GM20000 (cell line): ENCODE measurements at regions not wholly inside any gene's neighbourhood (a gene's known extent, or its start where the extent isn't known, plus 50 kb on each side); places are given as distances from the start of the nearest gene placed in this dataset.

Experiments
- DNase-seq: peaks from one replicate; pipeline ENCODE4 v3.0.0; 2012; ENCODE audit warnings: low spot score
- TF ChIP-seq, protein P1 (sequence below): IDR thresholded peaks from 2 replicates; pipeline ENCODE4 v1.5.1; 2012; ENCODE audit warnings: mild to moderate bottlenecking, control low read depth; ENCODE audit errors: extremely low read depth, missing control alignments

- DNase-seq: no peak
- TF ChIP-seq, protein P1, sequence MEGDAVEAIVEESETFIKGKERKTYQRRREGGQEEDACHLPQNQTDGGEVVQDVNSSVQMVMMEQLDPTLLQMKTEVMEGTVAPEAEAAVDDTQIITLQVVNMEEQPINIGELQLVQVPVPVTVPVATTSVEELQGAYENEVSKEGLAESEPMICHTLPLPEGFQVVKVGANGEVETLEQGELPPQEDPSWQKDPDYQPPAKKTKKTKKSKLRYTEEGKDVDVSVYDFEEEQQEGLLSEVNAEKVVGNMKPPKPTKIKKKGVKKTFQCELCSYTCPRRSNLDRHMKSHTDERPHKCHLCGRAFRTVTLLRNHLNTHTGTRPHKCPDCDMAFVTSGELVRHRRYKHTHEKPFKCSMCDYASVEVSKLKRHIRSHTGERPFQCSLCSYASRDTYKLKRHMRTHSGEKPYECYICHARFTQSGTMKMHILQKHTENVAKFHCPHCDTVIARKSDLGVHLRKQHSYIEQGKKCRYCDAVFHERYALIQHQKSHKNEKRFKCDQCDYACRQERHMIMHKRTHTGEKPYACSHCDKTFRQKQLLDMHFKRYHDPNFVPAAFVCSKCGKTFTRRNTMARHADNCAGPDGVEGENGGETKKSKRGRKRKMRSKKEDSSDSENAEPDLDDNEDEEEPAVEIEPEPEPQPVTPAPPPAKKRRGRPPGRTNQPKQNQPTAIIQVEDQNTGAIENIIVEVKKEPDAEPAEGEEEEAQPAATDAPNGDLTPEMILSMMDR: no peak
These were observed 222.6 kb downstream of the MEF2C start for GRCh38 chr5:88660264-88660946.

- DNase-seq: no peak
These were observed 223.3 kb downstream of the MEF2C start for GRCh38 chr5:88659529-88660263.

GRCh38 chr5:88658886-88659285, 224.1 kb downstream of the MEF2C start:
- TF ChIP-seq, protein P1: no peak
- no peak for DNase-seq

More at GRCh38 chr5:88659529-88660263, 223.3 kb downstream of the MEF2C start:
- TF ChIP-seq, protein P1: no peak

DNA sequence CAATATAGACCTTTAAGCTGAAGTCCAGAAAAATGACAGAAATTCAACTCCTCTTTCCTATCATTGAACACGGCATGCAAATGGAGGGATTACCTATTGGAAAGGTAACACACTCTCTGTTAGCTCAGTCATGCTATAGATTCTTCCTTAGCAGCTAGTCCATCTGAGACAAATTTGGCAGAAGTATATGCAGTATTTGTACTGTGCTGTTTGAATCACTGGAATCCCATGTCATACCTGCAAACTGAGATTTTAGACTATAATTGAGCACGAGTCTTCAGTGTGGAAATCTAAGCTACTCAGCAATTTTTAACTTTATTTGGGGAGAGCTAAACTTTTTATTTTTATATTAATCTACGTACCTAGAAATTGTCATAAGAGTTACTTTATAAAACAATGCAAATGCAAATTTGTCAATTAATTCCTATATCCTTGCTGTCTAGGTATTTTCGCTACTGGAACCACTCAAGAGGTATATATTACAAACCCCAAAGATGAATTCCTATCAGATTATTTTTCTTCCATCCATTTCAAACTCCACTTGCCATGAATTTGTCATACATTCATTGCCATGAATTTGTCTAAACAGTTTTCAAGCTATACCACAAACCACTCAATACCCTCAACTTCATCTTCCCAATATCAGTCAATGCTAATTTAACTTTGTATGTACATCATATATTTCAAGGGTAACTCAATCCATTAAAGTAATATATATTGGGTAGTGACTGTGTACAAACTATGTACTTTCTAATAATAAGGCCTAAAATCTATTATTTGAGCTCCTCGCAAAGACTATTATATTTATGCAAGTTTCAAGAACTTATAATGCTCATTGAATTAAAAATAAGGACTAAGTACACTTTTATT, 224.8 kb downstream of the MEF2C start:
- TF ChIP-seq, protein P1: no peak
- DNase-seq: no peak

- TF ChIP-seq, protein P1: no peak
- DNase-seq: no peak
These were observed 225.8 kb downstream of the MEF2C start for GRCh38 chr5:88657136-88657535.

DNA sequence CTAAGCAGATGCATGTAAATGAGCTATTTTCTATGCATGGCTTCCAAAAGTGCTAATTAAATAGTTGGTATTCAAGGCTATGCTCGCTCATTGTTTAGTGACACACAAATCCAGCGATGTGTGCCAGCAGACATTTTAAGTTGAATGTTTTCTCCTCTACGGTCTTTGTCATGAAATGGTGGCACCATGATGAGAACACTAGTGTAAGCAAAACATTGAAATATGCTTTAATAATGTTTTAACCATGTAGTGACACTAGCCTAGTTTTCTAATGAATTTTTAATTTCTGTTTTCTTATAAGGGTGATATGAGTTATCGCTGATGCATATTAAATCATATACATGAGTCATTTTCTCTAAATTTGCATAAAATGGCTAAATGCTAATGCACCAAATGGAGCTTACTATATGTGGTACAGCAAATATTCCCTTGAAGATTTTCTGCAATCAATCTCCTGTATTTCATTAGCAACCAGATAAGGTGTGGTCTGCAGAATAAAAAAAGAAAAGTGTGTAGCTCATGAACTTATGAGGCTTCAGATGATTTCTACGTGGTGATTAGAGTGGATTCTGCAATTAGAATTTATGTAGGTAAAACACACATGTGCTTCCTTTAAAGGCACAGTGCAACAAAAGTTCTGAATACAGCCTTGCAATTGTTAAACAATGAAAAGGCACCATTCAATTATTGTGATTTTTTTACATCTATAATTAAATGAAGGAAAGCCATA, 226.6 kb downstream of the MEF2C start:
- no peak for DNase-seq
- TF ChIP-seq, protein P1: no peak
